GM10266 (cell line): ENCODE measurements at regions not wholly inside any gene's neighbourhood (a gene's known extent, or its start where the extent isn't known, plus 50 kb on each side); places are given as distances from the start of the nearest gene placed in this dataset.

Experiments
- DNase-seq: peaks from one replicate; pipeline ENCODE4 v3.0.0; 2012; ENCODE audit errors: extremely low spot score
- TF ChIP-seq, protein P1 (sequence below): IDR thresholded peaks from 2 replicates; pipeline ENCODE4 v1.5.1; 2012; ENCODE audit warnings: mild to moderate bottlenecking, low read depth; ENCODE audit not compliant: control insufficient read depth, insufficient read depth; ENCODE audit errors: missing control alignments

DNA sequence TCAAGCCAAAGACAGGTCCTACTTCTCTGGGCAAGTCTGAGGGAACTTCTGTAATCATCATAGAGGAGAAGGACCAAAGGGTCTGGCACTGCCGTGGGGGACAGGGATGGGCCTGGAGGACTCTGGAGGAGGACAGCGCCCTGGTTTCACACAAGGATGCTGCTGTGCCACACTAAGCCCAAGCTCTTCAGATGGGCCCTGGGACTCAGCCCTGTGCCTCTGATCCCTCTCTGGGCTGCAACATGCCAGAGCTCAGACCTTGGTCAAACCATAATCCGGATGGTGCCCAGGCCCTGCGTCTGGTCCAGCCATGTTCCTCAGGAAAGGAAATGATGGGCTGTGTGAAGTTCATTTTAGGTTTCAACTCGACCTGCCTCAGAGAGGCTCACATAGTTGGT, 222.0 kb upstream of the COPS8 start:
- TF ChIP-seq, protein P1, sequence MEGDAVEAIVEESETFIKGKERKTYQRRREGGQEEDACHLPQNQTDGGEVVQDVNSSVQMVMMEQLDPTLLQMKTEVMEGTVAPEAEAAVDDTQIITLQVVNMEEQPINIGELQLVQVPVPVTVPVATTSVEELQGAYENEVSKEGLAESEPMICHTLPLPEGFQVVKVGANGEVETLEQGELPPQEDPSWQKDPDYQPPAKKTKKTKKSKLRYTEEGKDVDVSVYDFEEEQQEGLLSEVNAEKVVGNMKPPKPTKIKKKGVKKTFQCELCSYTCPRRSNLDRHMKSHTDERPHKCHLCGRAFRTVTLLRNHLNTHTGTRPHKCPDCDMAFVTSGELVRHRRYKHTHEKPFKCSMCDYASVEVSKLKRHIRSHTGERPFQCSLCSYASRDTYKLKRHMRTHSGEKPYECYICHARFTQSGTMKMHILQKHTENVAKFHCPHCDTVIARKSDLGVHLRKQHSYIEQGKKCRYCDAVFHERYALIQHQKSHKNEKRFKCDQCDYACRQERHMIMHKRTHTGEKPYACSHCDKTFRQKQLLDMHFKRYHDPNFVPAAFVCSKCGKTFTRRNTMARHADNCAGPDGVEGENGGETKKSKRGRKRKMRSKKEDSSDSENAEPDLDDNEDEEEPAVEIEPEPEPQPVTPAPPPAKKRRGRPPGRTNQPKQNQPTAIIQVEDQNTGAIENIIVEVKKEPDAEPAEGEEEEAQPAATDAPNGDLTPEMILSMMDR: no peak
- no peak for DNase-seq

GRCh38 chr2:236865052-236865451, 220.6 kb upstream of the COPS8 start:
- no peak for DNase-seq
- TF ChIP-seq, protein P1: no peak

DNA sequence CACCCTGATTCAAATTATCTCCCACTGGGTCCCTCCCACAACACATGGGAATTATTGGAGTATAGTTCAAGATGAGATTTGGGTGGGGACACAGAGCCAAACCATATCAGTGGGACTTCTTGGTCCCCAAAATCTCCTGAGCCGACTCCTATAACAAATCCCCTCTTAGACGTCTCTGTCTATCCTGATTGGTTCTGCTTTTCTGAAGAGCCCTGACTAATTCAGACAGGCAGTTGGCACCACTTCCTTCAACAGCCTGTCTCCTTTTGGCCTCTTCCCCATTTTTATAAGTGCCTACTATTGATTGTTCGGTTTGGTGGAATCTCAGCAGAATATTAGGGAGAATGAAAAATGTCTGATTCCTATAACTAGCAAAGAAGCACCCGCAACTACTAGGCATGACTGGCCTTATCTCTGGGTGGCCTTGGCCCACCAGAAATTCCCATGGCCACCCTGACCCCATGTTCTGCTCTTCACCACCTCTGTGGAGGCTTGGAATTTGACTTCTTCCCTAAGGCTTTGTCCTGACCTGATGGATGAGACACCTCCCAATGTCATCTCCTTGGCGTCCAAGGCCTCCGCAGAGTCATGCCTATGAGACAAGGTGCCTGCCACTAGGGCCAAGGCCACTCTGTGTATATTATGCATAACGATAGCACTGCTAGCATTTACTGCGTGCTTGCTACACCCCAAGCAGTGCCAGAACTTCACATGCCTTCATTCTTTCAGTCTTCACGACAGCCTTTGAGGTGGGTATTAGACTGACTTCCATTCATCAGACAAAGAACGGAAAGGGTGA, 218.9 kb upstream of the COPS8 start:
- no peak for DNase-seq
- TF ChIP-seq, protein P1: no peak

DNA sequence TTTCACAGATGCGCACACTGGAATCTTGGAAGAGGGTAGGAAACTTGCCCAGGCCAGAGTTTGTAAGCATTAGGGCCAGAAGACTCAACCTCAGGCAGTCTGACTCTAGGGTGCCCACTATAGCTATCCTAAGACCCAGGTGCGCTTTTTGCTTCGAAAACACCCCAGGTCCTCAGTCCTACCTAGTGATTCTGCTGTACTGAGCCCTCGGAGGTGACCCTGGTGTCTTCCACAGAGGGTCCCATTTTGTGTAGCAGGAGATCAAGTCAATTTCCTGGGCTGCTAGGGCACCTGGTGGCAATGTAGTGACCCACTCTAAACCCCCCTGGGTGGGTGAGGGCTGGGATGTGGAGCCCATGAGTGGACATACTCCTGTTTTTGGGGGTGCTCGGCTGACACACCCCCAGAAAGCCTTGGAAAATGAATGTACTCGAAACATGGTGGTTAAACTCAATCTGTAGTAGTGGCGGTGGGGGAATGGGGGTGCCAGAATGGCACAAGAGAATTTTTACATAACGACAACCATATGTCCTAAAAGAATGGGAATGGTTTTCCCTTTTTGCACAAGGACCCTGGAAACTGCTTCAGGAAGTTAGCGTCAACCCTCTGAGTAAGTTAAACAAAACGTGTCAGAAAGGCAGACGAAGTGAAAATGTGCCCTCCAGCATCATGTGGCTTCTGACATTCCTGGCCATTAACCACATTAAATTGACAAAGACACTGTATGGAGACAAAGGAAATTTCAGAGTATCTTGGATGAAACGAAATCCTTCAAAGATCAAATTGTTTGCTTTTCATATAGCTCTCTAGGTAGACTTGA, 218.0 kb upstream of the COPS8 start:
- no peak for DNase-seq
- TF ChIP-seq, protein P1: no peak

GRCh38 chr2:236870370-236870769, 215.3 kb upstream of the COPS8 start:
- no peak for DNase-seq
- TF ChIP-seq, protein P1: no peak

DNA sequence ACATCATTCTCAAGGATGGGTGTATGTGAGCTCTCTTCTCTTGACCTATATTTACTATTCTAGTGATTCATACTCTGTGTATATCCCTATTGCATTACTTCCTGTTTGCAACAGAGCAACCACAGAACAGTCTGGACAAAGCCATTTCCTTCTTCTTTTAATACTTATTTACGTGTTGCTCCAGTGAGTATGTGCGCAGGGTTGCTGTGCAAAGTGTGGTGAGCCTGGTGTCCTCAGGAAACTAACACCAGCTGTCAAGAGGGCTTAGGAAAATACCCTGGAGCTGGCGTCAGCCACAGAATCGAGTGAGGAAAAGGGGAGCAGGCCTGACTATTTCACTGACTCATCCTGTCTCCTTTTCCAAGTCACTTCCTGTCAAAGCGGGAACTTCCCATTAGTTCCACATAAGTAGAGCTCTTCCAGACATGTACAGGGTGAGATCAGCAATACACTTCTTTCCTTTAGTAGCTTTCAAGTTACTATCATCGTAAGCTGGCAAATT, 214.1 kb upstream of the COPS8 start:
- no peak for DNase-seq
- TF ChIP-seq, protein P1: no peak
